ENCODE measurements at regions not wholly inside any gene's neighbourhood (a gene's known extent, or its start where the extent isn't known, plus 50 kb on each side); places are given as distances from the start of the nearest gene placed in this dataset.

GRCh38 chr5:174523311-174524071, 200.9 kb upstream of the MSX2 start:
- Mint-ChIP-seq H3K27ac (no peak overlapping the region), H3K27me3 (ENCODE audit: low read depth) (no peaks in the 10 kb centered on the region), H3K36me3 (no peaks in the 10 kb centered on the region), H3K4me1 (peaks cover 42% of the 10 kb centered on the region), H3K4me3 (no peak overlapping the region), H3K9me3 (no peaks in the 10 kb centered on the region)
- no peak for DNase-seq (ENCODE audit: low spot score in 2 of 2, unreplicated experiment in 2 of 2)
- no peak for TF ChIP-seq CTCF (IDR thresholded peaks at IDR 0.05; ENCODE audit: unreplicated experiment)

DNA sequence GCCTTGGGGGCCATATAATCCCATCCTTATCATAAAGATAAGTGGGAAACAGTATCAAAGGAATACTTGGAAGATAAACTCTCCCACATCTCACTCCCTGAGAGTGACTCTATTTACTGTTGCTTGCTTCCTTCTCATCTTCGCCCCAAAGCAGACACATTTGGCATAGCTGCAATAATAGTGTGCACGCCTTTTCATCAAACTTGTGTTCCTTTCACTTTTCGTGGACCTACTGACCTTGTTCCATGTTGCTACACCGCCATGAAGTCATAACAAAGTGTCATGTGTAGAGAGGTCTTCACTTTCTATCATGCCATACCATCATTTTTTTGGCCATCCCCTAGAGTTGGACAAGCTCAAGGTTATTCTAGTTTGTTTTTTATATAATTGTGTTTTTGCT, 200.0 kb upstream of the MSX2 start:
- TF ChIP-seq CTCF (IDR thresholded peaks at IDR 0.05; ENCODE audit: unreplicated experiment) = no peak
- Mint-ChIP-seq H3K9me3 (no peaks in the 10 kb centered on the region), H3K27ac (no peak overlapping the region), H3K4me1 (peaks cover 37% of the 10 kb centered on the region), H3K27me3 (ENCODE audit: low read depth) (no peaks in the 10 kb centered on the region), H3K4me3 (no peak overlapping the region), H3K36me3 (no peaks in the 10 kb centered on the region)
- DNase-seq (ENCODE audit: low spot score in 2 of 2, unreplicated experiment in 2 of 2) = no peak

DNA sequence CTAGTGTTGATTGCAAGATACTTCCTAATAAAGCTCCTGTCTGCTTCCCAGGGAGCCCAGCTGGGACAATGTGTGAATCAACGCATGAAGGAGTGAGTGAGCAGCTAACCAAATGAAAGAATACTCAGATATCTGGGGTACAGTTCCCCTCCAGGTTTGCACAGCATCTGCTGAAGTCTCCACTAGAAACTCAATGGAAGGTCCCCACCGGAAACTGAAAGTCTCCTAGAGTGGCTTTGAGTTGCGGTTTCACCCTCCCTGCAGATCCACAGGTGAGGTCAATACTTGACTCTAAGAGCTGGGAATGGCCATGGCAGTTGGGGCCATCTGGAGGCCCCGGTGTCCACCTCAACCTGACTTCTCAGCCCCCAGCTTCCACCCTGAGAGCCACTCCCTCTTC, 198.2 kb upstream of the MSX2 start:
- Mint-ChIP-seq H3K27ac (no peak overlapping the region), H3K9me3 (no peaks in the 10 kb centered on the region), H3K4me1 (peaks cover 19% of the 10 kb centered on the region), H3K36me3 (no peaks in the 10 kb centered on the region), H3K4me3 (no peak overlapping the region), H3K27me3 (ENCODE audit: low read depth) (no peaks in the 10 kb centered on the region)
- no peak for DNase-seq (ENCODE audit: low spot score in 2 of 2, unreplicated experiment in 2 of 2)
- TF ChIP-seq CTCF (IDR thresholded peaks at IDR 0.05; ENCODE audit: unreplicated experiment) = no peak

- no peak for TF ChIP-seq CTCF (IDR thresholded peaks at IDR 0.05; ENCODE audit: unreplicated experiment)
- no peaks in the 10 kb centered on the region for H3K27me3 Mint-ChIP-seq (ENCODE audit: low read depth)
Observed at GRCh38 chr5:174527916-174528540, 196.4 kb upstream of the MSX2 start.

GRCh38 chr5:174528821-174529544, 195.4 kb upstream of the MSX2 start:
- H3K27me3 Mint-ChIP-seq (ENCODE audit: low read depth) = no peaks in the 10 kb centered on the region
- no peaks in the 10 kb centered on the region for H3K36me3 Mint-ChIP-seq
- no peaks in the 10 kb centered on the region for H3K9me3 Mint-ChIP-seq
- no peak overlapping the region for H3K4me3 Mint-ChIP-seq
- DNase-seq (ENCODE audit: low spot score in 2 of 2, unreplicated experiment in 2 of 2) = no peak
- no peak overlapping the region for H3K27ac Mint-ChIP-seq
- no peak for TF ChIP-seq CTCF (IDR thresholded peaks at IDR 0.05; ENCODE audit: unreplicated experiment)
- H3K4me1 Mint-ChIP-seq = peaks cover 38% of the 10 kb centered on the region

More at GRCh38 chr5:174527916-174528540, 196.4 kb upstream of the MSX2 start:
- DNase-seq (ENCODE audit: low spot score in 2 of 2, unreplicated experiment in 2 of 2) = no peak
- Mint-ChIP-seq H3K4me3 (no peak overlapping the region), H3K9me3 (no peaks in the 10 kb centered on the region), H3K36me3 (no peaks in the 10 kb centered on the region), H3K4me1 (peaks cover 33% of the 10 kb centered on the region), H3K27ac (no peak overlapping the region)
